GM18867 (cell line): ENCODE measurements at regions not wholly inside any gene's neighbourhood (a gene's known extent, or its start where the extent isn't known, plus 50 kb on each side); places are given as distances from the start of the nearest gene placed in this dataset.

Source experiments
- ATAC-seq: cut with Tn5 transposase; IDR thresholded peaks from one replicate; pipeline ENCODE4 v1.9.1; 2021; ENCODE audit warnings: mild to moderate bottlenecking, moderate library complexity; ENCODE audit not compliant: unreplicated experiment

DNA sequence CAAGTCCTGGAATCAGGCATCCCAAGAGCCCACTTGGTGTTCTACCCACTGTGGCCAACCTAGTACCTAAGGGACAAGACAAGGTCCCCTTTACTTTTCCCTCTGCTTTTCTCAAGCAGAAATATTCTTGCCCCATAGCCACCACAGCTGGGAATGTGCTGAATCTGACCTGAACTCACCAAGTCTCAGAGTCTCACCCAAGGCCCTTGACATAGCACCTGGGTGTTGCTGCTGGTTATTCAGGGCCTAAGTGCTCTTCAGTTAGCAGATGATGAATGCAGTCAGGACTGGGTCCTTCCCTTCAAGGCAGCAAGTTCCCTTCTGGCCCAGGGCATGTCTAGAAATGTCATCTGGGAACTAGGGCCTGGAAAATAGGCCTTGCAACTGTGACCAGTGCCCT is 201.8 kb upstream of the SERP2 start:
- no peak for ATAC-seq

DNA sequence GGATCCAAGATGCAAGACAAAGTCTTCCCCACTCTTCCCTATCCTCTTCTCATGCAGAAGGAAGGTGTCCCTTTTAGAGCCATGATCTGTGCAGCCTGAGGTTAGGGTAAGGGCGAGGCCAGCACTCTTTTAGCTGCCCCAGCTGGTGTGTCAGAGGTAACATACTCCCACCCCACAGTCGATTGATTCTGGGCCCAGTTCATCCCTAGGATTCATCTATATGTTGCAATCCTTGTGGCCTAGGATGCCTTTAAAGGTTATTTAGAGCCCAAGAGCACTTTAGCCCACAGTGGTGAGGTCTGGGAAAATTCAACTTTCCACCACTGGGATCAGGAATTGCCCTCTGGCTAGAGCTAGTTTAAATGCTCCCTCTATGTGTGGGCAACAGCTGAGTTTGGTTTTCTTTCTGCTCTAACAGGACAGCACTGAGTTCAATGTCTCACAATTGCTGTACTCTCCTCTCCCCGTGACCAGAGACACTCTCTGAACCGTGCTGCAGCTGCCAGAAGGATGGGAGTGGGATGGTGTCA is 201.3 kb upstream of the SERP2 start:
- no peak for ATAC-seq

- no peak for ATAC-seq
Measured at GRCh38 chr13:44174769-44175425, 198.7 kb upstream of the SERP2 start.

DNA sequence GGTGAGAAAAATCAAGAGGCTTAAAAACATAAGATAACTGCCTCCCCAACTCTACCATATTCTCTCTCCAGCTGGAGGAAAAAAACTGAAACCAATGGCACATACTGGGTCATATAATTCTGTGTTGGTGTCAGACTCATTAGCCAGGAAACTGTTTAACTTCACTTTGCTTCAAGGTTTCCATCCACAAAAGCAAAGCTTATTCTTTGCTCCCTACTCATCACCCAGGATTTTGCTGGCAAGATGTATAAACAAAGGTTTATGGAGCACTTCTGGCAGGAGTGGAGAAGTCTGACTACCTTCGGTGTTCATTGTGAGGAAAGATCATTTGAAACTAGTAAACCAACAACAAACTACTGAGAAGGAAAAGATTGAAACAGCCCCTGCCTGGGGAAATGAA is 197.5 kb upstream of the SERP2 start:
- no peak for ATAC-seq

DNA sequence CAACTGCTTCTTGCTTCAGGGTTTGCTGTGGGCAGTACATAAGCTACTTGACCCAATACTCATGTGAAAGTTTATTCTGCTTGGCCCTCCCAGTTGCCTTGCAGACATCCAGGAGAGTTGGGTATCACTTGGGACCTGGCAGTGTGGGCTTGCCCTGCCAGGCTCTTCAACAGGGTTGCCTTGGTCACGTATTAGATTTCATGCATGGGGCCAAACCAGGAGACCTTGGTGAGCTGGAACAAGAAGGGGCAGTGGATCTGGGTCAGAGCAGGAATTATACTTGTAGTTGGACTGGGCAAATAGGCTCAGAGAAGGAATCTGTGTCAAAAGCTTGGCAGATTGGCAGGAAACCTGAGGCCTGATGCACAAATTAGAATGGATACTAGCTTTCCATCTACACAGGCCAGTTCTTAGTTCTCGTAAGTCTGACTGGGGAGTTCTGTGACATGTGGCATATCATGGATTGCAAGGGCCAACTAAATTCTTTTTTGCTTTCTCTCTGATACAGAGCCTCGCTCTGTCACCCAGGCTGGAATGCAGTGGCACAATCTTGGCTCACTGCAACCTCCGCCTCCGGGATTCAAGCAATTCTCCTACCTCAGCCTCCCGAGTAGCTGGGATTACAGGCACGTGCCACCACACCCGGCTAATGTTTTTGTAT is 192.6 kb upstream of the SERP2 start:
- ATAC-seq = no peak

DNA sequence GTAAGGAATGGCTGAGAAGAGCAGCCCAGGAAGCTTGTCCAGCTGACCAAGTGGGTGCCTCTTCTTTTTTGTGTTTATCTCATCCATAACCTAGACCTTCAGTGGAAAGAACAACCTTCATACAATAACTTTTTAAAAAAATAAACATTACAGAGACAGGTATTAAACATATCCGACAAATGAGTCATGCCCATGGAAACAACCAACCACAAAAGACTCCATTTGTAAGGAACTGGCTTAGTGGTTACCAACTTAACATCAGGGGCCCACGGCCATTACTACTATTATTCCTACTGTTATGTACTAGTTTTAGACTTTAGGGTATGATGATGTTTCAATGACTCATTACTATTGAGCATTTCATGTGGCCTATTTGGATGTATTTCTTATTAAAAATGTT is 191.7 kb upstream of the SERP2 start:
- ATAC-seq = no peak

GRCh38 chr13:44184740-44185139 is 188.9 kb upstream of the SERP2 start:
- no peak for ATAC-seq

DNA sequence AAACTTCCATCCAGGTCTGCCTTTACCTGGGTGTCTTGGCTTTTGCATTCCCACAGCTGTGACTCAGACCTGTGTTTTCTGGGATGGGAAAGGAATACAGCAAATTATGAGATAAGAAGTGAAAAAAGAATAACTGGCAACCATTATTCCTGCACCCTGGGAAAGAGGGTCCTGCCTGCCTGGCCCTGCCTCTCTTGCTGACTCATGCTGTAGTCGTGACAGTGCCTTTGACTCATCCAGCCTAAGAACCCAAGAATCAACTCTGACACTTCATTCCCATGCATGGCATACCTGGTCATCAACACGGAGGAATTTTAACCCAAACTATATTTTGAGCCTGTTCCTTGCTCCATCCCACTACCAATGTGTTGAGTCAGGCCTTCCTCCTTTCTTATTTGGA is 185.4 kb upstream of the SERP2 start:
- no peak for ATAC-seq

GRCh38 chr13:44189085-44189484 is 184.5 kb upstream of the SERP2 start:
- ATAC-seq = no peak

- ATAC-seq = no peak
Measured at GRCh38 chr13:44191103-44191502, 182.5 kb upstream of the SERP2 start.

DNA sequence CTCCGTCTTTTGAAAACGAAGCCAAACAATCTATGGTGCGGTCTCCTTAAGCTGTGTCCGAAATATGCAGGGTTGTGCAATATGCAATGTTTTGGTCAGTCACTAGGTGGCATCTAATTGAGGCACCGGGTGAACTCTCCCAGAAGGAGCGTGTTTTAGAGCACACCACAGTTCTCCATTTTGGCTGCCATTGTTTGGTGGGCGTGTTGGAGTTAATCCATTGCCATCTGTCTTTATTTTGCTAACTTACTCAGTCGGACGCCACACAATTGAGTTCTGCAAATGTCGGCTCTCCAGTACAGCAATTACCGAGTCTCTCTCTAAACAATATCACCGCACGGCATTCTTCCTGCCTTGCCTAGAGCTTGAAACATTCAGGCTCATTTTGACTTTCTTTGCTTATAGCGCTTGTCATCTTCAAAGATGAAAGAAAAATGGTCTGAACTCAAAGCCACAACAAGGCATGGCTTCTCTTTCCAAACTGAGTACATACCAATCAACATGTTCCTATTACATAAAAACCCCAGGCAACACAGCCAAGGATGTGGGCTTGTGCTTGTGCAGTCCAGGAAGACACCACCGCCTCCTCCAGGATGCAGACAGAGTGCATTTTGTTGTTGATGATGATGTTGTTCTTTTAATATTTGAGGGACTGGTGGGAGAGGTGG is 182.0 kb upstream of the SERP2 start:
- ATAC-seq = no peak

GRCh38 chr13:44193731-44194130 is 179.9 kb upstream of the SERP2 start:
- ATAC-seq = no peak

DNA sequence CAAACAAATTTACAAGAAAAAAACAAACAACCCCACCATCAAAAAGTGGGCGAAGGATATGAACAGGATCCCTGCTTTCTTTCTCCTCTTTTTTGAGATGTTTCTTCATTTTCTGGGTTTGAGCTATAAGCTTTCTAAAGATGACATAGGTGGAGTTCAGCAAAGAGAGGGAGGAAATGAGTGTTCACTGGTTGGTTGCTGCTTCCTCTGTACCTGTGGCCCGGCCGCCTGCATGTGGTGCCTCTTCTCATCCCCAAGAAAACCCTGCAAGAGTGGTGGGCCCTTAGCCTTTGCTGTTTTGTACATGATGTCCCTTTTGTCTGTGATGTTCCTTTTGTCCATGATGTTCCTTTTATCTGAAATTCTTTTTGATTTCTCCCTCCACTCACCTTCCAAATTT is 178.4 kb upstream of the SERP2 start:
- ATAC-seq = no peak

GRCh38 chr13:44196196-44196751 is 177.3 kb upstream of the SERP2 start:
- no peak for ATAC-seq

GRCh38 chr13:44197791-44198770 is 175.5 kb upstream of the SERP2 start:
- peak; percentile 92 for ATAC-seq

GRCh38 chr13:44198826-44199225 is 174.8 kb upstream of the SERP2 start:
- ATAC-seq = no peak

DNA sequence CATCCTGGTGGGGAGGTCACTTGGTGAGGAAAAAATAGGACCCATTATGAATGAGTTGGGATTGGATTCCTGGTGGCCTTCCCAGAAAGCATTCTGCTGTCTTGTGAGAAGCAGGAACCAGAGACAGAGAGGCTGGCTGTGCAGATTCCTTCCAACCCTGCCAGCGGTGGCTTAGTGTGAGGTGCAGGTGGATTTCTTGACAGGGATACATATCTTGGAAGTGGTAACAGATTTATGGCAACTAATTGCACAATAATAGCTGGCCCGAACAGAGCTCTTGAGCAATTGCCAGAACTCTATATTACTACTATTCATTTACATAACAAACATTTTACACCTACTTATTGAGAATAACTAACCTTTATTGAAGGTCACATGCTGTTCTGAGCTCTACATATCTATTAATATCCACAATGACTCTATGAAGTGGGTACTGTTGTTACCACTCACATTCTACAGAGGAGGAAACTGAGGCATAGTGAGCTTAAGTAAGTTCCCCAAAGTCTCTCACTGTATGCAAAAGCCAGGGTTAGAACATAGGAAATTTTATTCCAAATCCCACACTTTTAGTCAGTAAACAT is 173.9 kb upstream of the SERP2 start:
- ATAC-seq = no peak

- no peak for ATAC-seq
Measured at GRCh38 chr13:44206434-44206833, 167.2 kb upstream of the SERP2 start.

GRCh38 chr13:44207476-44207875 is 166.1 kb upstream of the SERP2 start:
- ATAC-seq = no peak

GRCh38 chr13:44210525-44210924 is 163.1 kb upstream of the SERP2 start:
- no peak for ATAC-seq
